ENCODE measurements at regions not wholly inside any gene's neighbourhood (a gene's known extent, or its start where the extent isn't known, plus 50 kb on each side); places are given as distances from the start of the nearest gene placed in this dataset.

GRCh38 chr1:208825300-208825699 lies 581.1 kb upstream of the PLXNA2 start:
- Mint-ChIP-seq H3K27ac (ENCODE audit: unreplicated experiment) (no peak overlapping the region), H3K9me3 (ENCODE audit: unreplicated experiment) (no peaks in the 10 kb centered on the region), H3K36me3 (ENCODE audit: insufficient read depth, unreplicated experiment) (no peaks in the 10 kb centered on the region), H3K4me1 (ENCODE audit: low read depth, unreplicated experiment) (no peaks in the 10 kb centered on the region), H3K4me3 (ENCODE audit: unreplicated experiment) (no peak overlapping the region), H3K27me3 (ENCODE audit: insufficient read depth, unreplicated experiment) (peaks cover 19% of the 10 kb centered on the region)
- Histone ChIP-seq H3K9me3 (no peaks in the 10 kb centered on the region; the same call in 1 of the 2 replicates), H3K36me3 (ENCODE audit: control insufficient read depth, insufficient read depth, low read length) (no peaks in the 10 kb centered on the region), H3K4me1 (no peaks in the 10 kb centered on the region), H3K4me3 (ENCODE audit: low read depth, low read length) (no peak overlapping the region), H3K27me3 (replicated peaks; ENCODE audit: control insufficient read depth, insufficient read depth, low read length) (no peaks in the 10 kb centered on the region; the same call in 1 of the 2 replicates)
- no peak for DNase-seq
- POLR2A ChIA-PET, result no interaction called here
- TF ChIP-seq, protein P1, sequence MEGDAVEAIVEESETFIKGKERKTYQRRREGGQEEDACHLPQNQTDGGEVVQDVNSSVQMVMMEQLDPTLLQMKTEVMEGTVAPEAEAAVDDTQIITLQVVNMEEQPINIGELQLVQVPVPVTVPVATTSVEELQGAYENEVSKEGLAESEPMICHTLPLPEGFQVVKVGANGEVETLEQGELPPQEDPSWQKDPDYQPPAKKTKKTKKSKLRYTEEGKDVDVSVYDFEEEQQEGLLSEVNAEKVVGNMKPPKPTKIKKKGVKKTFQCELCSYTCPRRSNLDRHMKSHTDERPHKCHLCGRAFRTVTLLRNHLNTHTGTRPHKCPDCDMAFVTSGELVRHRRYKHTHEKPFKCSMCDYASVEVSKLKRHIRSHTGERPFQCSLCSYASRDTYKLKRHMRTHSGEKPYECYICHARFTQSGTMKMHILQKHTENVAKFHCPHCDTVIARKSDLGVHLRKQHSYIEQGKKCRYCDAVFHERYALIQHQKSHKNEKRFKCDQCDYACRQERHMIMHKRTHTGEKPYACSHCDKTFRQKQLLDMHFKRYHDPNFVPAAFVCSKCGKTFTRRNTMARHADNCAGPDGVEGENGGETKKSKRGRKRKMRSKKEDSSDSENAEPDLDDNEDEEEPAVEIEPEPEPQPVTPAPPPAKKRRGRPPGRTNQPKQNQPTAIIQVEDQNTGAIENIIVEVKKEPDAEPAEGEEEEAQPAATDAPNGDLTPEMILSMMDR (IDR thresholded peaks at IDR 0.05; ENCODE audit: insufficient read depth in 1 of 2, low read depth in 1 of 2, low read length in 1 of 2, severe bottlenecking in 1 of 2, unreplicated experiment in 1 of 2), result no peak
- intact Hi-C loops (cut with micrococcal nuclease; ENCODE audit: unreplicated experiment), result no loop called here
- CTCF ChIA-PET, result no interaction called here
- BruUV-seq (replicated peaks), result no TSS peak

DNA sequence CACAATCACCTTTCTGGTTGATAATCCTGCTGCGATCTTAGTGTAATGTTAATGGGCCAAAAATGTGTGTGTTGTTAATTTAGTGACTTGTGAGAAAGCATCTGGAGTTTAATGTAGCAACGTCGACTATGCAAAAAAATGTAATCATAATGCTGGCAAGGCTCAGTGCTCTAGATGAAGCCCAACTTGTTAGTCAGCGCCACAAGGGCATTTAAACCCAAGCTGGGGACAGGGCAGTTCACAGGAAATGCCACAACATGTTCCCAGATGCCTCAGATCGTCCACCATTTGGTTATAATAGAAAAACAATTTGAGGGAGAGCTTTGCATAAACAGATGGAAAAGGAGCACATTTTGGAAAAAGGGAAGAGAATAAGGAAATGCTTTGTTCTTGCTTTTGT lies 585.4 kb upstream of the PLXNA2 start:
- TF ChIP-seq, protein P1 (IDR thresholded peaks at IDR 0.05; ENCODE audit: insufficient read depth in 1 of 2, low read depth in 1 of 2, low read length in 1 of 2, severe bottlenecking in 1 of 2, unreplicated experiment in 1 of 2), result no peak
- intact Hi-C loops (cut with micrococcal nuclease; ENCODE audit: unreplicated experiment), result no loop called here

DNA sequence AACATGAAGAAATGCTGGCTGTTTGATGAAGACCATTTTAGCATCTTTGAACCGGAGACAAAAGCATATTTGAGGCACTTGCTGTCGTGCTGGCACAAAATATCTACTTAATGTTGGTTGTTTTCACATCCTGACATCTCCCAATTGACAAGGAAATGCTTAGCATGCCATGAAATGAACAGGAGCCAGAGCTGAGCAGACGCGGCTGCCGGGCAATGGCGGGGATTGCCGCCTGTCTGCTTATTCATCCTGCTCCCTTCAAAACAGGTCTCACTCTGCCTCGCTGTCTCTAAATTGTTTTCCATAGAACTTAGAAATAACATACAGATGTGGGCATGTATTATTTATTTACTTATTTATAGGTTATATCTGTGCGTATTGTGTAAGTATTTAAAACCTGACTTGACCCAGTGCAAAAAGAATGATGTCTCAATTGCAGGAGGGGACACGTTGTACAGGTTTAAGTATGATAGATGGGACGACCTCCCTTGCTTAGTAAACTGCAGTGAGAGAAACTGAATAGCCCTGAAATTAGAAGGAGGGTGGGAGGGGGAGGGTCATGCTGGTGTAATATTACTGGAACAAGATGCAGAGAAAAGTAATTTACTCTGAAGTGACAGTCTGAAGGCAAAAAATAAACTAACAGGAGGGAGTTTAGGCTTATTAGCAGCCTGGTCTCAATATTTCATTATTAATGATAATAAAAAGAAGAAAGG lies 590.4 kb upstream of the PLXNA2 start:
- ChIA-PET POLR2A (no interaction called here), CTCF (no interaction called here)
- H3K27me3 Mint-ChIP-seq (ENCODE audit: insufficient read depth, unreplicated experiment), result peaks cover 9% of the 10 kb centered on the region
- no peak overlapping the region for H3K4me3 ChIP-seq (ENCODE audit: low read depth, low read length)
- no peaks in the 10 kb centered on the region for H3K9me3 ChIP-seq
- BruUV-seq (replicated peaks), result no TSS peak
- DNase-seq, result no peak
- no peak overlapping the region for H3K4me3 Mint-ChIP-seq (ENCODE audit: unreplicated experiment)
- TF ChIP-seq, protein P1 (IDR thresholded peaks at IDR 0.05; ENCODE audit: insufficient read depth in 1 of 2, low read depth in 1 of 2, low read length in 1 of 2, severe bottlenecking in 1 of 2, unreplicated experiment in 1 of 2), result no peak
- no peaks in the 10 kb centered on the region for H3K36me3 ChIP-seq (ENCODE audit: control insufficient read depth, insufficient read depth, low read length)
- intact Hi-C loops (cut with micrococcal nuclease; ENCODE audit: unreplicated experiment), result loop anchor here (5.0 kb wide), 1 partner anchor 307 kb away; no protein-coding TSS in a partner anchor
- no peaks in the 10 kb centered on the region for H3K9me3 Mint-ChIP-seq (ENCODE audit: unreplicated experiment)
- H3K36me3 Mint-ChIP-seq (ENCODE audit: insufficient read depth, unreplicated experiment), result no peaks in the 10 kb centered on the region
- H3K27me3 ChIP-seq (replicated peaks; ENCODE audit: control insufficient read depth, insufficient read depth, low read length), result no peaks in the 10 kb centered on the region; the same call in 1 of the 2 replicates
- H3K27ac Mint-ChIP-seq (ENCODE audit: unreplicated experiment), result no peak overlapping the region
- H3K4me1 Mint-ChIP-seq (ENCODE audit: low read depth, unreplicated experiment), result no peaks in the 10 kb centered on the region
- no peaks in the 10 kb centered on the region for H3K4me1 ChIP-seq

More for the DNA sequence above, 585.4 kb upstream of the PLXNA2 start:
- Histone ChIP-seq H3K9me3 (no peaks in the 10 kb centered on the region), H3K36me3 (ENCODE audit: control insufficient read depth, insufficient read depth, low read length) (no peaks in the 10 kb centered on the region), H3K4me3 (ENCODE audit: low read depth, low read length) (no peak overlapping the region), H3K4me1 (no peaks in the 10 kb centered on the region), H3K27me3 (replicated peaks; ENCODE audit: control insufficient read depth, insufficient read depth, low read length) (no peaks in the 10 kb centered on the region; the same call in 1 of the 2 replicates)
- no peak for DNase-seq
- Mint-ChIP-seq H3K4me1 (ENCODE audit: low read depth, unreplicated experiment) (no peaks in the 10 kb centered on the region), H3K27me3 (ENCODE audit: insufficient read depth, unreplicated experiment) (peaks cover 16% of the 10 kb centered on the region), H3K4me3 (ENCODE audit: unreplicated experiment) (no peak overlapping the region), H3K9me3 (ENCODE audit: unreplicated experiment) (no peaks in the 10 kb centered on the region), H3K36me3 (ENCODE audit: insufficient read depth, unreplicated experiment) (no peaks in the 10 kb centered on the region), H3K27ac (ENCODE audit: unreplicated experiment) (no peak overlapping the region)
- ChIA-PET CTCF (no interaction called here), POLR2A (no interaction called here)
- BruUV-seq (replicated peaks), result no TSS peak

Measured in Caco-2 (cell line).